ENCODE measurements at regions not wholly inside any gene's neighbourhood (a gene's known extent, or its start where the extent isn't known, plus 50 kb on each side); places are given as distances from the start of the nearest gene placed in this dataset.

- BruUV-seq (replicated peaks): no TSS peak
- H3K9ac ChIP-seq (replicated peaks; ENCODE audit: extremely low read depth, insufficient read depth, low read length): no peak overlapping the region
- H3K27me3 ChIP-seq (ENCODE audit: control insufficient read depth in 2 of 2, insufficient read depth in 2 of 2, low read length in 2 of 2): no peaks in the 10 kb centered on the region
- H4K20me1 ChIP-seq (replicated peaks; ENCODE audit: control insufficient read depth, extremely low read depth, insufficient read depth, low read length): no peaks in the 10 kb centered on the region
- H3K79me2 ChIP-seq (ENCODE audit: control insufficient read depth, insufficient read depth, low read length): no peaks in the 10 kb centered on the region
- H3K36me3 ChIP-seq (ENCODE audit: control insufficient read depth in 2 of 2, extremely low read depth in 1 of 2, insufficient read depth in 2 of 2, low read length in 2 of 2): no peaks in the 10 kb centered on the region
- H3K4me2 ChIP-seq (ENCODE audit: insufficient read depth, low read length): no peak overlapping the region
- TF ChIP-seq FOS (IDR thresholded peaks at IDR 0.05; ENCODE audit: borderline replicate concordance, insufficient read depth, low read length) (no peak), MYC (IDR thresholded peaks at IDR 0.05; ENCODE audit: low read depth, low read length) (no peak), POLR2AphosphoS5 (IDR thresholded peaks at IDR 0.05; ENCODE audit: insufficient read depth, low read depth, low read length) (no peak), MAX (IDR thresholded peaks at IDR 0.05; ENCODE audit: insufficient read depth, insufficient read length) (no peak), EZH2 (IDR thresholded peaks at IDR 0.05; ENCODE audit: borderline replicate concordance, low read depth, low read length, severe bottlenecking) (no peak), CTCF (IDR thresholded peaks at IDR 0.05; ENCODE audit: extremely low read depth in 1 of 2, insufficient read depth in 1 of 2, low read depth in 1 of 2, low read length in 2 of 2) (no peak), POLR2A (IDR thresholded peaks at IDR 0.05; ENCODE audit: low read depth, low read length) (no peak), GATA2 (IDR thresholded peaks at IDR 0.05; ENCODE audit: insufficient read depth, insufficient read length, low read depth, low read length) (no peak), JUN (IDR thresholded peaks at IDR 0.05; ENCODE audit: borderline replicate concordance, insufficient read depth, insufficient read length, low read depth) (no peak)
- peak; percentile 18 for FAIRE-seq
- intact Hi-C loops (cut with micrococcal nuclease) (loop anchor here (5.0 kb wide), 1 partner anchor 197 kb away; no protein-coding TSS in a partner anchor), dilution Hi-C loops (cut with MboI; ENCODE audit: extremely low pct_ligation_motif_present, low sequenced_read_pairs) (no loop called here)
- H2AFZ ChIP-seq (ENCODE audit: low read depth, low read length): no peak overlapping the region
- no peaks in the 10 kb centered on the region for H3K9me1 ChIP-seq (replicated peaks; ENCODE audit: control insufficient read depth, extremely low read depth, insufficient read depth, low read length)
- H3K9me3 ChIP-seq (replicated peaks; ENCODE audit: control insufficient read depth, insufficient read depth, low read length): no peaks in the 10 kb centered on the region
- no peak overlapping the region for H3K4me3 ChIP-seq (replicated peaks in 1 of 3; ENCODE audit: insufficient read depth in 1 of 3, low read depth in 1 of 3, low read length in 3 of 3)
- H3K4me1 ChIP-seq (ENCODE audit: control insufficient read depth, extremely low read depth, insufficient read depth, low read length): peaks cover 9% of the 10 kb centered on the region
- no peak for DNase-seq (ENCODE audit: low read depth, low spot score)
- H3K27ac ChIP-seq (ENCODE audit: insufficient read depth, low read depth, low read length): no peak overlapping the region
- CTCF ChIA-PET: interaction anchor here (0.8 to 2.0 kb wide), 4 partner anchors 8 to 76 kb away, joined by 3 to 7 read pairs (median 3); no protein-coding TSS in a partner anchor
- POLR2A ChIA-PET: no interaction called here
Measured at GRCh38 chr6:134373993-134374392, 56.1 kb upstream of the SGK1 start.

Data from endothelial cell of umbilical vein (primary cell).